ENCODE measurements at regions not wholly inside any gene's neighbourhood (a gene's known extent, or its start where the extent isn't known, plus 50 kb on each side); places are given as distances from the start of the nearest gene placed in this dataset.

- no peak overlapping the region for H2AK5ac ChIP-seq (ENCODE audit: low read depth, low read length)
- no peak overlapping the region for H2AFZ ChIP-seq (replicated peaks; ENCODE audit: low read length, poor library complexity)
- H3K27me3 ChIP-seq (ENCODE audit: control insufficient read depth, insufficient read depth, low read length), result no peaks in the 10 kb centered on the region
- H3K9me1 ChIP-seq (ENCODE audit: insufficient read depth, low read length), result no peaks in the 10 kb centered on the region
- ChIA-PET POLR2A (ENCODE audit: unreplicated experiment) (no interaction called here), CTCF (no interaction called here)
- no peak overlapping the region for H3K4ac ChIP-seq (ENCODE audit: low read depth, low read length)
- no peaks in the 10 kb centered on the region for H3K79me1 ChIP-seq (ENCODE audit: low read depth in 1 of 2, low read length in 2 of 2)
- H3K9ac ChIP-seq (ENCODE audit: low read depth, low read length), result no peak overlapping the region
- H3K36me3 ChIP-seq (ENCODE audit: control insufficient read depth, insufficient read depth, low read length), result no peaks in the 10 kb centered on the region
- no peak overlapping the region for H2BK120ac ChIP-seq (ENCODE audit: low read depth, low read length)
- dilution Hi-C loops (cut with HindIII; ENCODE audit: low sequenced_read_pairs, unreplicated experiment), result no loop called here
- H4K8ac ChIP-seq (ENCODE audit: low read depth in 2 of 2, low read length in 2 of 2), result no peak overlapping the region
- DNase-seq, result no peak
- no peak overlapping the region for H3K27ac ChIP-seq (ENCODE audit: insufficient read depth, low read length)
- H3K23ac ChIP-seq (ENCODE audit: low read depth, low read length), result no peak overlapping the region
- H3K56ac ChIP-seq (ENCODE audit: extremely low read depth, insufficient read depth, low read length), result no peak overlapping the region
- no peak overlapping the region for H2BK15ac ChIP-seq (ENCODE audit: low read depth, low read length)
- no peak overlapping the region for H2BK20ac ChIP-seq (ENCODE audit: low read depth, low read length)
- H4K91ac ChIP-seq (ENCODE audit: insufficient read depth, low read depth, low read length), result no peak overlapping the region
- no peak overlapping the region for H3K18ac ChIP-seq (ENCODE audit: low read depth, low read length)
- WGBS, 2 experiments (ENCODE audit: extremely low coverage in 2 of 2, insufficient read length in 1 of 2), result no CpG with 5 or more reads among the region's 5 CpGs
- no peak overlapping the region for H2BK5ac ChIP-seq (ENCODE audit: low read depth, low read length, poor library complexity, severe bottlenecking)
- no peaks in the 10 kb centered on the region for H4K20me1 ChIP-seq (ENCODE audit: insufficient read depth, low read length)
- H2AK9ac ChIP-seq (replicated peaks; ENCODE audit: low read depth, low read length, poor library complexity), result no peak overlapping the region
- in situ Hi-C loops (cut with MboI; ENCODE audit: low sequenced_read_pairs), result no loop called here
- H3K4me2 ChIP-seq (ENCODE audit: low read depth, low read length), result no peak overlapping the region
- H3K4me3 ChIP-seq (ENCODE audit: insufficient read depth, low read depth, low read length), result no peak overlapping the region
- no peak overlapping the region for H3K14ac ChIP-seq (replicated peaks; ENCODE audit: low read depth, low read length)
- BruUV-seq (replicated peaks), result no TSS peak
- no peaks in the 10 kb centered on the region for H3K4me1 ChIP-seq (ENCODE audit: control insufficient read depth, insufficient read depth, low read length)
- peaks cover 16% of the 10 kb centered on the region for H3K9me3 ChIP-seq (ENCODE audit: control insufficient read depth, insufficient read depth, low read length)
- H4K5ac ChIP-seq (ENCODE audit: low read depth, low read length), result no peak overlapping the region
- no peak for TF ChIP-seq CEBPB (IDR thresholded peaks at IDR 0.05; ENCODE audit: low read depth, low read length)
- TF ChIP-seq NFE2L2 (IDR thresholded peaks at IDR 0.05; ENCODE audit: low read depth, low read length), result no peak
- no peak for TF ChIP-seq POLR2A (IDR thresholded peaks at IDR 0.05; ENCODE audit: low read depth, low read length)
- no peak for TF ChIP-seq MXI1 (IDR thresholded peaks at IDR 0.05; ENCODE audit: borderline replicate concordance, low read depth, low read length)
- no peak for TF ChIP-seq RFX5 (IDR thresholded peaks at IDR 0.05; ENCODE audit: low read depth, low read length)
- TF ChIP-seq CTCF (conservative IDR thresholded peaks at IDR 0.05; ENCODE audit: low read depth, low read length), result no peak
- intact Hi-C loops (cut with micrococcal nuclease), result no loop called here
- no peak for ATAC-seq (ENCODE audit: low read depth)
These were observed 721.0 kb downstream of the BCL11B start for GRCh38 chr14:98551028-98551427.

Data from IMR-90 (cell line).